ENCODE measurements at regions not wholly inside any gene's neighbourhood (a gene's known extent, or its start where the extent isn't known, plus 50 kb on each side); places are given as distances from the start of the nearest gene placed in this dataset.

- no peak for TF ChIP-seq POLR2AphosphoS5 (IDR thresholded peaks at IDR 0.05; ENCODE audit: insufficient read depth in 1 of 2, low read depth in 1 of 2)
- TF ChIP-seq CTCF (IDR thresholded peaks at IDR 0.05) = no peak
Observed at GRCh38 chr4:131613086-131613823, 1535.8 kb upstream of the PCDH10 start.

Measured in vagina (tissue), 2 donors.